Left ventricle myocardium superior (tissue), 1 donor: ENCODE measurements at regions not wholly inside any gene's neighbourhood (a gene's known extent, or its start where the extent isn't known, plus 50 kb on each side); places are given as distances from the start of the nearest gene placed in this dataset.
"Not testable (repeated sequence)": the region's sequence is repeated elsewhere in the genome, so short reads cannot be mapped to it uniquely, and the experiment has no call there.

Experiments
- ATAC-seq: fragments of 200-7000 bp; cut with Tn5 transposase; one replicate; pipeline ENCODE4 v1.9.1; 2020; ENCODE audit warnings: mild to moderate bottlenecking, moderate library complexity
- DNase-seq: peaks from one replicate; pipeline ENCODE4 v3.0.0-alpha.2; 2020
- intact Hi-C: fragments of 100-400 bp; cut with micrococcal nuclease; formaldehyde crosslinking; loops from one replicate; pipeline ENCODE4 v1.11.0; 2022
- donor health status: DM: no; HTN: yes; CAD: no; lungs with severe emphysema.

DNA sequence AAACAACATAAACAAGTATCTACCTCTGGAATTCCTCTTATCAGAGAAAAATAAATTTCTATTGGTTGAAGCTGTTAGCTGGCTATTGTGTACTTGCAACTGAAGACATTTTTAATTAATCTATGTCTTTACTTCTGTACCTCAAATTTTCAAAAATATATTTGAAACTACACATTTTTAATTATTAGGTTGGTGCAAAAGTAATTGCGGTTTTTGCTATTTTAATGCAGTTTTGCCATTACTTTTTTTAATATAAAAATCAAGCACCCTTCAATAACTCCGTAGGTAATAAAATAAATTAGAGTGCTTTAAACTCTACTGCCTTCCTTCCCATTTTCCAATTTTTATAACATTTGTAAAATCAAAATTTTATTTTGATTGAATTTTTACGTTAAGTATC, 262.1 kb upstream of the DUSP10 start:
- DNase-seq (no peak), ATAC-seq (no peak)
- intact Hi-C loops: no loop called here

DNA sequence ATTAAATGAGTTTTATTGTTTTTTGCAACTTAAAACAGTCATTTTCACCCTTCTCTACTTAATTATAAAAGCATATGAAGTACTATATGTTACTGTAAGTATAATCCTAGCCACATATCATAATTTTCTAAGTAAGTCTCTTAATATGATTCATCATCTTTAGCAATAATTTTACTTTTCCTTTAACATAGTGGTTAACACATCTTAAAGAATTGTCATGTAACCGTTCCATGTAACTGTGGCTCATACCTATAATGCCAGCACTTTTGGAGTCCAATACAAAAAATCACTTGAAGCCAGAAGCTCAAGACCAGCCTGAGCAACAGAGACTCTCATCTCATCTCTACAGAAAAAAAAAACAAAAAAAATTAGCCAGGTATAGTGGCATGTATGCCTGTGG, 260.6 kb upstream of the DUSP10 start:
- intact Hi-C loops: no loop called here
- no peak for ATAC-seq

DNA sequence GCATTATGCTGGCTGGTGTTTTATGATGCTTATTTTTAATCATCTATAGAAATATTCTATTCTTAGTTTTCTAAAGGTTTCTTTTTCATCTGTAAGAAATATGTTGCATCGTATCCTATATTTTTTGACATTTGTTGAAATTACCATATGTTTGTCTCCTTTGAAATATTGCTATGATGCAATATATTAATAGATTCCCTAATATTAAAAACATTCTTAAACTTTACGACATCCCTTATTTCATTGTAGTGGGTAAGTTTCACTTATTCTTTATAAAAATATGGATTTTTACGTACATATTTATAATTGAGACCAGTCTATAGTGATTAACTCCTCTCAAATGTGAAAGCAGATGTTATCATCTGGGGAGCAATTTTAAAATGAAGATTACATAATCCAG, 258.2 kb upstream of the DUSP10 start:
- intact Hi-C loops: no loop called here
- ATAC-seq: no peak
- no peak for DNase-seq

More for the DNA sequence above, 260.6 kb upstream of the DUSP10 start:
- DNase-seq: no peak

DNA sequence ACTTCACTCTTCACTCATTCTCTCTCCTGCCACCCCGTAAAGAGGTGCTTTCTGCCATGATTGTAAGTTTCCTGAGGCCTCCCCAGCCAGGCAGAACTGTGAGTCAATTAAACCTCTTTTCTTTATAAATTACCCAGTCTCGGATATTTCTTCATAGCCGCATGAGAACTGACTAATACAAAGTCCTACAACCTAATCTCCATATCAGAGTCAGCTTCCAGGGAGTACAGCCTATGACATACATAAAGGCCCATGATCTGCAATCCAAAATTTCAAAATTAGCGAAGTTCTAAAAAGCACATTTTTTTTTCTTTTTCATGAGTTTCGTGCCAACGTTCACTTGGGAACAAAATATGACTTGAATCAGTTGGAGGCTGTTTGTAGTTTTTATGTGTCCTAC, 256.9 kb upstream of the DUSP10 start:
- no peak for ATAC-seq
- no peak for DNase-seq
- intact Hi-C loops: loop anchor here (10.0 kb wide), 1 partner anchor 454 kb away; no protein-coding TSS in a partner anchor

DNA sequence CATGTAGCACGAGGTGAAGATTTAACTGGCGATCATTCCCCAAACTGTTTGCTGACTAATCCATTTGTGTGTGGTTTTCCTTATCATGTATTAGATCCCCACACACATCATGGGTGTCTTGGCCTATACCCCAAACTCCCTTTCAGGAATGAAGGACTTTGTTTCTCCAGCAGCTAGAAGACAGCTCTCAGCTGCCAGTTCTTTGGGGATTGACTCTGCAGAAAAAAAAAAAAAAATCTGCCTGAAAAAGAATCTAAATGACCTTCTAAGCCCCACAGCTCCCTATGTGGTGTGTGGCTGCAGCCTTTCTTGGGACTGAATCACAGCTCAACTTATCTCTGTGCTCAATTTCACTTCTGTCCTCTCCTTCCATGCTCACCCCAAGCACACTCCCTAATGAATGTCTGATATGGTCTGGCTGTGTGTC, 256.3 kb upstream of the DUSP10 start:
- no peak for DNase-seq
- ATAC-seq: peak; percentile 47
- intact Hi-C loops: loop anchor here (10.0 kb wide), 1 partner anchor 453 kb away; no protein-coding TSS in a partner anchor

DNA sequence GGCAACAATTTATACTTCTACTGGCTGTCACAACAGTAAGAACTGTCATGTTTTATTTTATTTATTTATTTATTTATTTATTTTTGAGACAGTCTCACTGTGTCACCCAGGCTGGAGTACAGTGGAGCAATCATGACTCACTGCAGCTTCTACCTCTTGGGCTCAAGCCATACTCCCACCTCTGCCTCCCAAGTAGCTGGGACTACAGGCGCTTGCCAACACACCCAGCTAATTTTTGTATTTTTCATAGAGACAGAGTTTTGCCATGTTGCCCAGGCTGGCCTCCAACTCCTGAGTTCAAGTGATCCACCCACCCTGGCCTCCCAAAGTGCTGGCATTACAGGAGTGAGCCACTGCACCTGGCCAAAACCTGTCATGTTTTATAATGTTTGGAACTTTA, 255.1 kb upstream of the DUSP10 start:
- intact Hi-C loops: loop anchor here (10.0 kb wide), 1 partner anchor 452 kb away; no protein-coding TSS in a partner anchor
- peak; percentile 43 for ATAC-seq
- not testable (repeated sequence) for DNase-seq

DNA sequence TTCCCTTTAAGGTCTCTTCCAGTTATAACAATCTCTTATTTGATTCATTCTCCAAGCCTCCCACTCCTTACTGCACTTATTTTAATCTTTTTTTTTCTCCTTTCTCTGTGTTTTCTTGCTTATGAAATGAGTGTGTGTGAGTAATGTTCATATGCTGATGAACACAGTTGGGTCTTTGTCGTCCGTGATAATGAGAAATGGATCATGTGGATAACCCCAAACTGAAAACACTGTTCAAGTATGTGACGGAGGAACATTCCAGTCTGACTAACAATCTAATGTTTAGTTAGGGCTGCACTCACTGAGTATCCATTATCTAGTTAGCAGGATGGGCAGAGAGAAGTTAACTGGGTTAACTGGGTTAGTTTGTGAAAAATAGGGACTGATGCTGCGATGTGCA, 253.1 kb upstream of the DUSP10 start:
- intact Hi-C loops: loop anchor here (10.0 kb wide), 1 partner anchor 450 kb away; no protein-coding TSS in a partner anchor
- ATAC-seq (peak; percentile 39), DNase-seq (no peak)

DNA sequence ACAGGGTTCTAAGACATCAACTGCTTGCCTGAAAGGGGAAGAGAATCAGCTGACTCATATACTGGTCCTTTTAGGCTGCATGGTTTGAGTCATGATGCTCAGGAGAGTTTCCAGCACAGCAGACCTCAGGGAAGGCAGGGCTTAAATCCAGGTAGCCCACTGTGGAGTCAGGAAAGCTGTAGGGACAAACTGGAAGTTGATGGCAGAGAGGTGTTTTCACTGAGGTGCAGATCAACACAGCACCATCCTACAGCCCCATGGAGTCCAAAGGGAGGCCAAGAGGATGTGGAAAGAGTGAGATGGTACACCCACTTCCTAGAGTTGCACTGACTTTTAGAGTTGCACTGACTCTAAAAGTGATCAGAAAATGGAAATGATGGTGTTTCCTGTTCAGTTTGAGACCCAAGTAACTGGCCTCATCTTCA, 252.4 kb upstream of the DUSP10 start:
- intact Hi-C loops: loop anchor here (10.0 kb wide), 1 partner anchor 449 kb away; no protein-coding TSS in a partner anchor
- DNase-seq (no peak), ATAC-seq (no peak)

DNA sequence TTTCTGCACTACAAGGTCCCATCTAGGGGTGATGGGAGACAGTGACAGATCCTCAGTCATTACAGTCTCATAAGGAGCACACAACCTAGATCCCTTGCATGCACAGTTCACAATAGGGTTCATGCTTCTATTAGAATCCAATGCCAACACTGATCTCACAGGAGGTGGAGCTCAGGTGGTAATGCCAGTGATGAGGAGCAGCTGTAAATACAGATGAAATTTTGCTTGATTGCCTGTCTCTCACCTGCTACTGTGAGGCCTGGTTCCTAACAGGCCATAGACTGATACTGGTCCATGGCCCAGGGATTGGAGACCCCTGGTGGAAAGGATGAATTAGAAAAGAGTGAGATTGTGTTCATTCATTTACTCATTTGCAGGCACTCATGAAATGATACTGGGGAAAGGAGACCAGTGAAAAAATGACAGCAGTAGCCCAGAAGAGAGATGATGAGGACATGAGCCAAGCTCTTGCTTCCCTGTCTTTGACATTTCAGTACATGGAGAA, 251.6 kb upstream of the DUSP10 start:
- ATAC-seq (no peak), DNase-seq (no peak)
- intact Hi-C loops: loop anchor here (10.0 kb wide), 1 partner anchor 449 kb away; no protein-coding TSS in a partner anchor

DNA sequence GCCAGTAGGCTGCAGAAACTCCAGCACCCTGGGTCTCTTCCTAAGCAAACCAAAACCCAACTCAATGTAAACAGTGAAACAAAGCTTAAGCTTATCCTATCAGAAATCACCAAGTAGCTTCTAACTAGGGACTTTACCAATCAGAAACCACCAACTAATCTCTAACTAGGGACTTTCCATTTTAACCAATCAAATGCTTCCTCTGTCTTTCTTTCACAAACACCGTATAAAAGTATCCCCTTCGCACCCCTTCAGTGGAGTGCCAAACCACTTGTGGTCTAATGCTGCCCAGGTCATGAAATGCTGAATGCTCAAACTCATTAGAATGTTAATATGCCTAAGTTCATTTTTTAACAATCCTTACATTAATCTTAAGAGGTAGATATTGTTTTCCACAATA, 250.5 kb upstream of the DUSP10 start:
- DNase-seq (no peak), ATAC-seq (no peak)
- intact Hi-C loops: loop anchor here (10.0 kb wide), 1 partner anchor 448 kb away; no protein-coding TSS in a partner anchor

DNA sequence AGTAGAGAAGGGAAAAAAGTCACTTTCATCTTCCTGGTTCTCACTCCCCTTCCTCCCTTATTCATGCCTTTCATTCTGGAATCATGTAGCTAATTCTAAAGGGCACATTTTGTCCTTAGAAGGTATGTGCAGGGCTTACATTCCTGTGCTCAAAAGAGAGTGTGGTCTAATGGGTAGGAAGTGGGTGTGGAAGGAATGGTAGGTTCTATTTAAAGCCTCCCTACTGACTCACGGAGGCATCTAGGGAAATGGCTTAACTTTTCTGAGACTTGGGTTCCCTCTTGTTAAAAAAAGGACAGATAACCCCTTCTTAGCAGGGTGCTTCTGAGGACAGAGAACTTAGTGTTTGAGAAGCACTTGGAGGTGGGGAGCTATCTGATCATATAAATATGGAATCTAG, 249.3 kb upstream of the DUSP10 start:
- intact Hi-C loops: loop anchor here (10.0 kb wide), 1 partner anchor 446 kb away; no protein-coding TSS in a partner anchor
- ATAC-seq: no peak
- DNase-seq: no peak

DNA sequence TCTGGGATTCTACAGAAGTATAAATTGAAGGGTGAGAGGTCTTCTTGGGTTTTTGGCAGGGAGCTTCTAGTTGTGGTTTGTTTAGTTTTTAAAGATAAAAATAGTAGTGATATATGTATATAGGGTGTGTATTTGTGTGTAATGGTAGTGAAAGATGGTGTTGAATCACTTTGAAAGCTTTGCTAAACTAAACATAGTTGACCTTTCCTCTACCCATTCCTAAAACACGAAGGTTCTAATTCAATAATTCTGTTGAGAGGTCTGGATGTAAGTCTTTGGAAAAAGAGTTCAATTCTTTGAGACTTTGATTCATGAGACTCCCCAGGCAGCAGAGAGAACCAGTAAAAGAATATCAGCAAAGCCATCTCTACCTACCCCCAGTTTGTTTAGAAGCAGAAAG, 247.9 kb upstream of the DUSP10 start:
- ATAC-seq: no peak
- no peak for DNase-seq
- intact Hi-C loops: loop anchor here (10.0 kb wide), 1 partner anchor 445 kb away; no protein-coding TSS in a partner anchor

DNA sequence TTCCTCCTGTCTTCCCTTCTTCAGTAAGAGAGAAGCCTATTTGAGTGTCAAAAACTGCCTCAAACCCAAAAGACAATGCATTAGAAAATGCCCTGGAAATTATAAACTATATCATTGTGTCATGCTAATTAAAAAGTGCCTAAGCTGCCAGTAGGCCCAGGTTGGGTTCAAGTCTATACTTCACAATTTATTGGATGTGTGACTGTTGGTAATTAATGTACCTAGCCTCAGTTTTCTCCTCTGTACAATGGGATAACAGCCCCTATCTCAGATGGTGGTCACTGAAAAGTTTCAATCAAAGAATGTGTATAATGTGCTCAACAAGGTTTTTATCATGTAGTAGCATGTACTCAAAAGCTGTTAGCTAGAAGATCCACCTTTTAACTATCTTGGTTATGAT, 246.9 kb upstream of the DUSP10 start:
- intact Hi-C loops: no loop called here
- no peak for DNase-seq
- ATAC-seq: no peak

DNA sequence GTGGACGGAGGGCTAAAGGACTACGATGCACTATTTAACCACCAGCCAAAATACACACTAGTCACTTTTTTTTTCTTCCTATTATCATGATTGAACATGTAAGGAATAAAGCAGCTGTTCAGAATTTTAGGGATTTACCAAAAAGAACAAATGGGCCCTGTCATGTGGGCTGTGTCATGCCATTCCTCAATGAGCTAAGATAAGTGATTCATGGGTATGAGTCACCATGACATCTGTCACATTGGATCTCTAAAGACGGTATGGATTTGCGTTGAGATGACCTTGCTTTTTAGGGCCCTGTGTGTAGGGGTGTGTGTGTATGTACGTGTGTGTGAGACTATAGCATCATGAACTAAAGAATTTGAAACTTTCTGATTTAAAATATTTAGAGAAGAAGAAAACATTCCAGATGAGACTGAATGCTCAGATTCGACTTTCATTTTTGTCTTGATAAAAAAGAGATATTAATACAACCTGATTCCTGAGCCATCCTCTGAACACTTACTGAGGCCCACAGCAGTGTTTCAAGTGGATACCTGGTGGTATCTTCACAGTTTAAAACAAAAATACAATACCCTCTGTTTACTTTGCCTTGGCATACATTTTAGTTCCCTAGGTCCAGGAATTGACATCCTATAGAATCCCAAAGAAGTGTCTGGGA, 246.1 kb upstream of the DUSP10 start:
- intact Hi-C loops: no loop called here
- DNase-seq (no peak), ATAC-seq (peak; percentile 31)

DNA sequence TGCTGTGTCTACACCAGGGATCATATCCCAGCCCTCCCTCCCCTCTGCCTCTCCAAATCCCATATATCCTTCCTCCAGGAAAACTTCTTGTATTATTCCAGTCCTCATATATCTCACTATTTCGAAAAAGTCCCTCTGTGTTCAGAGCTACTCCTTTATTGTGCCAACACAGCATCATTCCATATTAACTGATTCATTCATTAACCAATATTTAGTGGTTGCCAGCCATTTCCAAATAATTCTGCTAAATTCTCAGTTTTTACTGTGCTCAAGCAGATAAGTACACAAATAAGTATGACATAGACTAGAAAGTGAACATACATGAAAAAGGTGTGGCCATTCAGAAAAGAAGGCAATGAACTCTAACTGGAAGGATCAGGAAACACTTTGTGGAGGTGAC, 241.6 kb upstream of the DUSP10 start:
- DNase-seq: no peak
- ATAC-seq: no peak
- intact Hi-C loops: no loop called here

DNA sequence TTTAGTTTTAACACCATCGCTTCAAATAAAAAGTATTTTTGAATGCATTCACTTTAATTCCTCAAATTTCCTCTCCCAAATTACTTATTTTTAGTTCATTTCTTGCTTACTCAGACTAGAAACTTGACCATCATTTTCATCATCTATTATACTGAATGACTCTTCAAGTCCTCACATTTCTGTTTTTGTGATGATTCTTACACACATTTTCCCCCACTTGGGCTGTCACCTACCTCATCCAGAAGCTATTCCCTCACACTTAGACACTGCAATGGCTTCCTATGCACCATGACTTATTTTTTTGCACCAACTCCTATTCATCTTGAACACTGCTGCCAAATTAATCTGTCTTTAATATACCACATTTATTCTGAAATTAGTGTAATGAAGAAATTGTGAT, 239.6 kb upstream of the DUSP10 start:
- intact Hi-C loops: no loop called here
- no peak for DNase-seq
- no peak for ATAC-seq

DNA sequence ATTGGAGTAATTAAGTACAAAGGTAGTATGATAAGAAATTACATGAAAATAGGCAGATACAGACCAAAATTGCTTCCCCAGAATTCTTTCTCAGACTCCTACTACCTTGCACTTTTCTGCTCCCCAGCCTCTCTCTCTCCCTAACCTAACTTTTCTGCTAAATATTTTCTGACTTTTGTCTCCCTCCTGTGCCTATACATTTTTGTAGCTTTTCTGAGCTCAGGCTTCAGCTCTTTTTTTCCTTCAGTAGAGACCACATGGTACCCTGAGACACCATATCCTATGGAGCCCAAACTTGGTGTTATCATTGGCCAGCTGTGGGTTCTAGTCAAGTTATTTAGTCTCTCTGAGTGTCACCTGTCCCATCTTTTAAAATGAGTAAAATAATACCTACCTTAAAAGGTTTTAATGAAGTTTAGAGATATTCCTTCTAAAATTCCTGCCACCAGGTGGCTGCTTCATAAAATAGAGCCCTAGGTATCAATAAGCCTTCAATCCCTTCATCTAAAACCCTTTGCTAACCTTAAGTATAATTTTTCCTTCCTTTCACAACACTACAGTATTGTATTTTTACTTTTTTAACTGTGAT, 237.6 kb upstream of the DUSP10 start:
- DNase-seq (no peak), ATAC-seq (no peak)
- intact Hi-C loops: no loop called here

DNA sequence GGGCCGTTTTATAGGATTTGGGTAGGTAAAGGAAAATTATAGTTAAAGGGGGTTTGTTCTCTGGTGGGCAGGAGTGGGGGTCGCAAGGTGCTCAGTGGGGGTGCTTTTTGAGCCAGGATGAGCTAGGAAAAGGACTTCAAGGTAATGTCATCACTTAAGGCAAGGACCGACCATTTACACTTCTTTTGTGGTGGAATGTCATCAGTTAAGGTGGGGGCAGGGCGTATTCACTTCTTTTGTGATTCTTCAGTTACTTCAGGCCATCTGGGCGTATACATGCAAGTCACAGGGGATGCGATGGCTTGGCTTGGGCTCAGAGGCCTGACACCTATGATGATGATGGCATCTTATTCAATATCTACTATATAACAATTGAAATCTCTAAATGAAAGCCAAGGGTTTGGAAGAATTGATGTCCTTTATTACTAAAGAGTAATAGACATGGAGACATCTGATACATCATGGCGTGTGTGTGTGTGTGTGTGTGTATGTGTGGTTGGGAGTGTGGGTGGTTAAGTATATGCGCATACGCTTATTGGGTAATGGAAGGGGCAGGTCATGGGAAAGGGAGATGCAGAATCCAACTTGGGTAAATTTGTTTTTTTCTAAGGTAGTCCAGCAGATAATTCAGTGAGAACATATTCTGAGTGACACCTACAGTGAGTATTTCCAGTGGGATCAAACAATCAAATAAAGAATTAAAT, 236.9 kb upstream of the DUSP10 start:
- DNase-seq, intact Hi-C loops: not testable (repeated sequence)

DNA sequence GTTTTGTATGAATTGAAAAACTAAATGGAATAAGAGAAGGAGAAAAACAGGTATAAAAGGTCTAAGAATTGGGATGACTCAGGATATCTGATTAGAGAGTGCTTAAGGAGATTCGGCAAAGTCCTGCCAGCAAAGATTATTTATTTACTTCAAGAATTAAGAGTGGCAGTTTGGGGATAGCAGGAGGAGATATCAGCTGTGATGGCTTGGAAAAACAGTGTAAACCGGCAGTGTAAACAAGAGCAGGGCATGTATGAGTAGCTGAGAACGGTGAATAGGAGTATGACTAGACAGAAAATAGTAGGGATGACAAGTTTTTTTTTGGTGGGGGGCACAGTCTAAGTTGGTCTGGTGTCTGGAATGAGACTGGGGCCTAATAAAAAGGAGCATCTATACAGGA, 231.9 kb upstream of the DUSP10 start:
- DNase-seq, intact Hi-C loops, ATAC-seq: not testable (repeated sequence)

More for the DNA sequence above, 236.9 kb upstream of the DUSP10 start:
- ATAC-seq: not testable (repeated sequence)
